Dendritic cell treated with granulocyte-macrophage colony-stimulating factor and Interleukin-4, amounts not matched to agents 40 ng/mL and 50 ng/mL, for 4 days (primary cell): ENCODE measurements at regions not wholly inside any gene's neighbourhood (a gene's known extent, or its start where the extent isn't known, plus 50 kb on each side); places are given as distances from the start of the nearest gene placed in this dataset.

Experiments used
- H3K27ac Mint-ChIP-seq: one replicate; pipeline ENCODE4 v1.8.0; 2022; ENCODE audit warnings: mild to moderate bottlenecking, mixed read lengths
- H3K27me3 Mint-ChIP-seq: one replicate; pipeline ENCODE4 v1.8.0; 2022; ENCODE audit warnings: mild to moderate bottlenecking, mixed read lengths
- H3K36me3 Mint-ChIP-seq: one replicate; pipeline ENCODE4 v1.8.0; 2022; ENCODE audit warnings: low read depth, mixed read lengths
- H3K4me1 Mint-ChIP-seq: one replicate; pipeline ENCODE4 v1.8.0; 2022; ENCODE audit warnings: low read depth, mixed read lengths
- H3K4me3 Mint-ChIP-seq: one replicate; pipeline ENCODE4 v1.8.0; 2022; ENCODE audit warnings: mild to moderate bottlenecking, moderate library complexity, mixed read lengths
- H3K9me3 Mint-ChIP-seq: one replicate; pipeline ENCODE4 v1.8.0; 2022; ENCODE audit warnings: mixed read lengths
- intact Hi-C: fragments of 100-400 bp; cut with micrococcal nuclease; formaldehyde crosslinking; loops from one replicate; pipeline ENCODE4 v1.15.0; 2022

- Mint-ChIP-seq H3K27me3 (peaks cover 6% of the 10 kb centered on the region), H3K9me3 (peaks cover 3% of the 10 kb centered on the region), H3K4me3 (no peak overlapping the region), H3K4me1 (peaks cover 42% of the 10 kb centered on the region), H3K36me3 (no peaks in the 10 kb centered on the region), H3K27ac (no peak overlapping the region)
- intact Hi-C loops, result no loop called here
Measured at GRCh38 chr16:79334127-79334526, 266.4 kb downstream of the MAF start.

- Mint-ChIP-seq H3K27me3 (no peaks in the 10 kb centered on the region), H3K9me3 (no peaks in the 10 kb centered on the region), H3K27ac (peak overlapping the region; percentile 92), H3K4me1 (peaks cover 68% of the 10 kb centered on the region), H3K4me3 (no peak overlapping the region), H3K36me3 (no peaks in the 10 kb centered on the region)
- intact Hi-C loops, result no loop called here
Measured at GRCh38 chr16:79331066-79331465, 269.5 kb downstream of the MAF start.

GRCh38 chr16:79329967-79330366 lies 270.6 kb downstream of the MAF start:
- H3K27me3 Mint-ChIP-seq, result no peaks in the 10 kb centered on the region
- H3K9me3 Mint-ChIP-seq, result no peaks in the 10 kb centered on the region
- intact Hi-C loops, result loop anchor here (1.0 to 10.0 kb wide), 5 partner anchors 14 to 271 kb away; partner anchors contain the start of gene MAF
- peak overlapping the region; percentile 92 for H3K27ac Mint-ChIP-seq
- no peak overlapping the region for H3K4me3 Mint-ChIP-seq
- H3K36me3 Mint-ChIP-seq, result no peaks in the 10 kb centered on the region
- H3K4me1 Mint-ChIP-seq, result peaks cover 69% of the 10 kb centered on the region

- H3K36me3 Mint-ChIP-seq, result no peaks in the 10 kb centered on the region
Measured at GRCh38 chr16:79329166-79329521, 271.4 kb downstream of the MAF start.

GRCh38 chr16:79328402-79329165 lies 272.0 kb downstream of the MAF start:
- Mint-ChIP-seq H3K4me1 (peaks cover 70% of the 10 kb centered on the region), H3K36me3 (no peaks in the 10 kb centered on the region), H3K27ac (peak overlapping the region; percentile 92), H3K27me3 (peaks cover 1% of the 10 kb centered on the region), H3K9me3 (no peaks in the 10 kb centered on the region), H3K4me3 (peak overlapping the region; percentile 49)
- intact Hi-C loops, result loop anchor here (1.0 to 10.0 kb wide), 5 partner anchors 12 to 272 kb away; partner anchors contain the start of gene MAF

More at GRCh38 chr16:79329166-79329521, 271.4 kb downstream of the MAF start:
- Mint-ChIP-seq H3K27me3 (peaks cover 1% of the 10 kb centered on the region), H3K27ac (peak overlapping the region; percentile 92), H3K4me1 (peaks cover 70% of the 10 kb centered on the region), H3K9me3 (no peaks in the 10 kb centered on the region), H3K4me3 (peak overlapping the region; percentile 49)
- intact Hi-C loops, result loop anchor here (1.0 to 10.0 kb wide), 5 partner anchors 13 to 272 kb away; partner anchors contain the start of gene MAF

GRCh38 chr16:79327836-79328235 lies 272.7 kb downstream of the MAF start:
- peaks cover 70% of the 10 kb centered on the region for H3K4me1 Mint-ChIP-seq

GRCh38 chr16:79326549-79326948 lies 274.0 kb downstream of the MAF start:
- intact Hi-C loops, result loop anchor here (5.0 to 10.0 kb wide), 2 partner anchors 64 to 118 kb away; no protein-coding TSS in a partner anchor
- Mint-ChIP-seq H3K36me3 (no peaks in the 10 kb centered on the region), H3K9me3 (no peaks in the 10 kb centered on the region), H3K27ac (peak overlapping the region; percentile 92), H3K27me3 (peaks cover 3% of the 10 kb centered on the region), H3K4me3 (no peak overlapping the region), H3K4me1 (peaks cover 72% of the 10 kb centered on the region)

More at GRCh38 chr16:79327836-79328235, 272.7 kb downstream of the MAF start:
- Mint-ChIP-seq H3K36me3 (no peaks in the 10 kb centered on the region), H3K9me3 (no peaks in the 10 kb centered on the region), H3K27ac (peak overlapping the region; percentile 92), H3K4me3 (no peak overlapping the region), H3K27me3 (peaks cover 1% of the 10 kb centered on the region)
- intact Hi-C loops, result loop anchor here (2.0 to 10.0 kb wide), 4 partner anchors 66 to 273 kb away; partner anchors contain the start of gene MAF

GRCh38 chr16:79325226-79325945 lies 275.2 kb downstream of the MAF start:
- Mint-ChIP-seq H3K27me3 (peaks cover 6% of the 10 kb centered on the region), H3K9me3 (no peaks in the 10 kb centered on the region), H3K27ac (no peak overlapping the region), H3K4me1 (peaks cover 66% of the 10 kb centered on the region), H3K4me3 (no peak overlapping the region), H3K36me3 (no peaks in the 10 kb centered on the region)
- intact Hi-C loops, result loop anchor here (5.0 to 10.0 kb wide), 2 partner anchors 63 to 119 kb away; no protein-coding TSS in a partner anchor

- Mint-ChIP-seq H3K4me1 (peaks cover 50% of the 10 kb centered on the region), H3K27ac (peak overlapping the region; percentile 14), H3K9me3 (no peaks in the 10 kb centered on the region), H3K4me3 (no peak overlapping the region), H3K36me3 (no peaks in the 10 kb centered on the region), H3K27me3 (peaks cover 15% of the 10 kb centered on the region)
- intact Hi-C loops, result loop anchor here (10.0 kb wide), 1 partner anchor 124 kb away; no protein-coding TSS in a partner anchor
Measured at GRCh38 chr16:79320956-79321355, 279.6 kb downstream of the MAF start.

GRCh38 chr16:79318143-79318899 lies 282.2 kb downstream of the MAF start:
- Mint-ChIP-seq H3K36me3 (no peaks in the 10 kb centered on the region), H3K27ac (no peak overlapping the region), H3K4me1 (peaks cover 59% of the 10 kb centered on the region), H3K27me3 (peaks cover 14% of the 10 kb centered on the region), H3K4me3 (no peak overlapping the region), H3K9me3 (no peaks in the 10 kb centered on the region)
- intact Hi-C loops, result no loop called here

GRCh38 chr16:79317521-79317920 lies 283.0 kb downstream of the MAF start:
- peaks cover 13% of the 10 kb centered on the region for H3K27me3 Mint-ChIP-seq
- no peaks in the 10 kb centered on the region for H3K9me3 Mint-ChIP-seq
- peak overlapping the region; percentile 85 for H3K27ac Mint-ChIP-seq
- H3K4me1 Mint-ChIP-seq, result peaks cover 65% of the 10 kb centered on the region
- intact Hi-C loops, result no loop called here
- H3K4me3 Mint-ChIP-seq, result no peak overlapping the region
- H3K36me3 Mint-ChIP-seq, result no peaks in the 10 kb centered on the region

- intact Hi-C loops, result no loop called here
- peak overlapping the region; percentile 85 for H3K27ac Mint-ChIP-seq
Measured at GRCh38 chr16:79317026-79317425, 283.5 kb downstream of the MAF start.

GRCh38 chr16:79316004-79316458 lies 284.5 kb downstream of the MAF start:
- intact Hi-C loops, result loop anchor here (1.0 kb wide), 2 partner anchors 9 to 13 kb away; no protein-coding TSS in a partner anchor
- peak overlapping the region; percentile 85 for H3K27ac Mint-ChIP-seq
- H3K4me1 Mint-ChIP-seq, result peaks cover 71% of the 10 kb centered on the region
- no peaks in the 10 kb centered on the region for H3K36me3 Mint-ChIP-seq
- no peak overlapping the region for H3K4me3 Mint-ChIP-seq
- no peaks in the 10 kb centered on the region for H3K9me3 Mint-ChIP-seq
- H3K27me3 Mint-ChIP-seq, result peaks cover 21% of the 10 kb centered on the region

More at GRCh38 chr16:79317026-79317425, 283.5 kb downstream of the MAF start:
- H3K4me1 Mint-ChIP-seq, result peaks cover 66% of the 10 kb centered on the region
- no peaks in the 10 kb centered on the region for H3K9me3 Mint-ChIP-seq
- no peak overlapping the region for H3K4me3 Mint-ChIP-seq
- no peaks in the 10 kb centered on the region for H3K36me3 Mint-ChIP-seq
- H3K27me3 Mint-ChIP-seq, result peaks cover 16% of the 10 kb centered on the region
